Suprapubic skin (tissue), 4 donors: ENCODE measurements at regions not wholly inside any gene's neighbourhood (a gene's known extent, or its start where the extent isn't known, plus 50 kb on each side); places are given as distances from the start of the nearest gene placed in this dataset.

Source experiments
- EP300 ChIP-seq: sonication (generic); formaldehyde crosslinking; IDR thresholded peaks from one replicate; pipeline ENCODE4 v1.6.1; 2017; ENCODE audit warnings: antibody characterized with exemption
- POLR2A ChIP-seq, 2 donors: fragments of 450-650 bp; IDR thresholded peaks; one replicate each; pipeline ENCODE4 v1.6.1; 2017; ENCODE audit warnings: antibody characterized with exemption in 2 of 2, mild to moderate bottlenecking in 2 of 2, moderate library complexity in 2 of 2
- POLR2AphosphoS5 ChIP-seq, 3 donors: sonication (generic); formaldehyde crosslinking; IDR thresholded peaks; one replicate each; pipeline ENCODE4 v1.6.1; 2017; ENCODE audit warnings: antibody characterized with exemption in 3 of 3
- TF ChIP-seq, protein P1 (sequence below), 2 donors: fragments of 200-600 bp in 1 of 2; fragments of 450-650 bp in 1 of 2; sonication (generic) in 1 of 2; IDR thresholded peaks; one replicate each; pipeline ENCODE4 v1.5.1; 2016 to 2019; ENCODE audit warnings: antibody characterized with exemption in 2 of 2, mild to moderate bottlenecking in 1 of 2, moderate library complexity in 1 of 2

DNA sequence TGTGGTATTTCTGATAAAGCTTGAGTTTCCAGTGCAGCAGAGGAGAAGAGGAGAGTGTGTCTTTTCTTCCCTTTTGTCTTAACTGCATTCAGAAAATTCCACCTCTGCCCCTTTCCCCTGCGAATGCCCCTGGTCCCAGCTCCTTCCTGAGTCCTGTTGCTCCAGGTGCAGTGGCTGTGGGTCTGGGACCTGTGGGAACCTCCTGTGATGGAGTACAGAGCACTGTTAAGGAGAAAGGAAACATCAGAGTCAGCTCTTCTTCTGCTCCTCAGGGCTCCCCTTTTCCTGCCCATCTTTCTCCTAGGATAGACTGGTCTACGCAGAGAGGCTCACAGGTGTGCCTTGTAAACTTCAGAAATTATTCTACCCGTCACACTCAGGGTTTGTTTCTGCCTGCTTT, 165.8 kb upstream of the ROPN1 start:
- TF ChIP-seq EP300 (no peak), POLR2AphosphoS5 (IDR thresholded peaks at IDR 0.05) (no peak), POLR2A (IDR thresholded peaks at IDR 0.05) (no peak)
- TF ChIP-seq, protein P1, sequence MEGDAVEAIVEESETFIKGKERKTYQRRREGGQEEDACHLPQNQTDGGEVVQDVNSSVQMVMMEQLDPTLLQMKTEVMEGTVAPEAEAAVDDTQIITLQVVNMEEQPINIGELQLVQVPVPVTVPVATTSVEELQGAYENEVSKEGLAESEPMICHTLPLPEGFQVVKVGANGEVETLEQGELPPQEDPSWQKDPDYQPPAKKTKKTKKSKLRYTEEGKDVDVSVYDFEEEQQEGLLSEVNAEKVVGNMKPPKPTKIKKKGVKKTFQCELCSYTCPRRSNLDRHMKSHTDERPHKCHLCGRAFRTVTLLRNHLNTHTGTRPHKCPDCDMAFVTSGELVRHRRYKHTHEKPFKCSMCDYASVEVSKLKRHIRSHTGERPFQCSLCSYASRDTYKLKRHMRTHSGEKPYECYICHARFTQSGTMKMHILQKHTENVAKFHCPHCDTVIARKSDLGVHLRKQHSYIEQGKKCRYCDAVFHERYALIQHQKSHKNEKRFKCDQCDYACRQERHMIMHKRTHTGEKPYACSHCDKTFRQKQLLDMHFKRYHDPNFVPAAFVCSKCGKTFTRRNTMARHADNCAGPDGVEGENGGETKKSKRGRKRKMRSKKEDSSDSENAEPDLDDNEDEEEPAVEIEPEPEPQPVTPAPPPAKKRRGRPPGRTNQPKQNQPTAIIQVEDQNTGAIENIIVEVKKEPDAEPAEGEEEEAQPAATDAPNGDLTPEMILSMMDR (IDR thresholded peaks at IDR 0.05): no peak
